ENCODE measurements at regions not wholly inside any gene's neighbourhood (a gene's known extent, or its start where the extent isn't known, plus 50 kb on each side); places are given as distances from the start of the nearest gene placed in this dataset.

DNA sequence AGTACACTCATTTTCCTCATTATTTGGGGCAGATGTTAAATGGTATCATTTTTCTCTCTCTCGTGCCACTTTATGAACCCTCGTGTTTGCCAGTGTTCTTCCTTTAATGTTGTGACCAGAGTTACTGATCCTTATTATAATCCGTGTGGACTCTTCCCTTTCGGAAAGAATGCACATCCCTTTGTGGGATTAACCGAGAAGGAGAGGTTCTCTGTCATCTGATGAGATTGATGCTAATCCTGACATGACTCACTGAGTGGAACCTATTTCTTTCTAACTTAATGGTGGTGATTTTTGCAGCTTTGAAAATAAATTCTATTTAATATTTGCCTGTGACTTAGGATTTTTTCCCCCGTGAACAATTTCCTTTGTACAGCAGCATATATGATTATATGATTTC lies 300.0 kb upstream of the MAN1A1 start:
- H2BK12ac ChIP-seq (ENCODE audit: low read depth, low read length) = no peak overlapping the region
- no peak for TF ChIP-seq JUND (IDR thresholded peaks at IDR 0.05; ENCODE audit: low read length)

More for the DNA sequence above, 300.0 kb upstream of the MAN1A1 start:
- H2BK20ac ChIP-seq (ENCODE audit: low read length) = no peak overlapping the region
- H3K18ac ChIP-seq (ENCODE audit: extremely low read depth, low read length) = no peak overlapping the region
- no peaks in the 10 kb centered on the region for H3K79me2 ChIP-seq (ENCODE audit: control insufficient read depth in 1 of 2, insufficient read depth in 2 of 2, low read length in 2 of 2)
- FAIRE-seq (no peak), DNase-seq (ENCODE audit: low read depth in 1 of 2, low spot score in 2 of 2) (no peak)
- H4K8ac ChIP-seq (ENCODE audit: extremely low read depth, insufficient read depth, low read length) = no peak overlapping the region
- no peaks in the 10 kb centered on the region for H3K9me3 ChIP-seq (ENCODE audit: insufficient read depth in 2 of 2, low read depth in 1 of 2, low read length in 1 of 2)
- no peaks in the 10 kb centered on the region for H3K79me1 ChIP-seq (ENCODE audit: low read depth, low read length)
- H4K20me1 ChIP-seq (replicated peaks in 1 of 2; ENCODE audit: control insufficient read depth in 1 of 2, insufficient read depth in 2 of 2, low read length in 2 of 2) = no peaks in the 10 kb centered on the region
- no peak overlapping the region for H3K4me3 ChIP-seq (ENCODE audit: extremely low read depth in 1 of 4, insufficient read depth in 2 of 4, low read depth in 3 of 4, low read length in 4 of 4)
- no peak overlapping the region for H3K4me2 ChIP-seq (ENCODE audit: insufficient read depth in 1 of 2, low read depth in 2 of 2, low read length in 2 of 2)
- CTCF ChIA-PET (ENCODE audit: partially characterized antibody) = no interaction called here
- no peak overlapping the region for H2BK120ac ChIP-seq (replicated peaks; ENCODE audit: low read depth, low read length)
- H3K36me3 ChIP-seq (ENCODE audit: control insufficient read depth in 2 of 4, insufficient read depth in 4 of 4, low read length in 3 of 4) = no peaks in the 10 kb centered on the region
- no peak overlapping the region for H3K9ac ChIP-seq (replicated peaks in 1 of 4; ENCODE audit: extremely low read depth in 1 of 4, low read depth in 3 of 4, low read length in 3 of 4)
- no peak overlapping the region for H3K56ac ChIP-seq (replicated peaks; ENCODE audit: insufficient read length, low read depth, low read length)
- 95% methylated on average over 6 of the region's 6 CpGs; no CpG with 5 or more reads in 1 of the 2 experiments for WGBS, 2 experiments (ENCODE audit: extremely low coverage in 1 of 2, insufficient coverage in 1 of 2, insufficient read length in 1 of 2, insufficient replicate concordance in 2 of 2, low coverage in 1 of 2, low lambda C conversion rate in 2 of 2, missing lambda C conversion rate in 1 of 2)
- H2AFZ ChIP-seq (ENCODE audit: low read length) = no peak overlapping the region
- no peaks in the 10 kb centered on the region for H3K4me1 ChIP-seq (replicated peaks in 1 of 4; ENCODE audit: control insufficient read depth in 3 of 4, insufficient read depth in 4 of 4, low read length in 3 of 4)
- no peaks in the 10 kb centered on the region for H3K23me2 ChIP-seq (ENCODE audit: low read depth, low read length)
- no peaks in the 10 kb centered on the region for H3K27me3 ChIP-seq (replicated peaks in 1 of 4; ENCODE audit: control insufficient read depth in 3 of 4, extremely low read depth in 1 of 4, insufficient read depth in 3 of 4, low read length in 3 of 4)
- no peak overlapping the region for H3K4ac ChIP-seq (replicated peaks; ENCODE audit: insufficient read length, low read depth, low read length)
- H2AK5ac ChIP-seq (ENCODE audit: low read depth, low read length) = no peak overlapping the region
- no peak overlapping the region for H3K23ac ChIP-seq (ENCODE audit: insufficient read length)
- H3K27ac ChIP-seq (ENCODE audit: low read depth, low read length) = no peak overlapping the region
- no peak overlapping the region for H2BK15ac ChIP-seq (ENCODE audit: low read length)
- POLR2A ChIA-PET (ENCODE audit: partially characterized antibody) = no interaction called here
- no peak overlapping the region for H2BK5ac ChIP-seq (ENCODE audit: low read depth, low read length)
- H4K5ac ChIP-seq (ENCODE audit: insufficient read length, low read depth, low read length) = no peak overlapping the region
- H4K91ac ChIP-seq (replicated peaks; ENCODE audit: insufficient read length, low read length) = no peak overlapping the region
- no peak overlapping the region for H3K14ac ChIP-seq (ENCODE audit: insufficient read length)
